OCI-M2 (cell line): ENCODE measurements at regions not wholly inside any gene's neighbourhood (a gene's known extent, or its start where the extent isn't known, plus 50 kb on each side); places are given as distances from the start of the nearest gene placed in this dataset.
"Not testable (repeated sequence)": the region's sequence is repeated elsewhere in the genome, so short reads cannot be mapped to it uniquely, and the experiment has no call there.

Experiments used
- DNase-seq: peaks from one replicate; lab custom pipeline; 2025; ENCODE audit not compliant: unreplicated experiment; lab: John Stamatoyannopoulos, UW

DNA sequence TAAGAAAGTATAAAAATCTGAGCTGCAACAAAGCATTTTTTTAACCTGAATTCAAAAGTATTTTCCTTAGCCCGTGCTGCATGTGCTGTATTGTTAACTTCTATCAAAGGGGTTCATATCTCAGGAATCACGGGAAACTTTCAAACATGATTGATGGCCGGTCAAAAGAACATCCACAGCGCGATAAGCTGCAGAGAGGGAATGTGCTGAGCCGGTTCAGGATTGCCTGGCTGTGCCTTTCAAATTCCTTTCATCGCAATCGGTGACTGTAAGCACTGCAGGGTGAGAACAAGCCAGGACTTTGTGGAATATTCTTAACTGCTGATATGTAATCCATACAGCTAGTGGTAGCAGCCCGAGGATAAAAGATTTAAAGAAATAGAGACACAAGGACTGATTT lies 210.9 kb upstream of the NOCT start:
- no peak for DNase-seq

DNA sequence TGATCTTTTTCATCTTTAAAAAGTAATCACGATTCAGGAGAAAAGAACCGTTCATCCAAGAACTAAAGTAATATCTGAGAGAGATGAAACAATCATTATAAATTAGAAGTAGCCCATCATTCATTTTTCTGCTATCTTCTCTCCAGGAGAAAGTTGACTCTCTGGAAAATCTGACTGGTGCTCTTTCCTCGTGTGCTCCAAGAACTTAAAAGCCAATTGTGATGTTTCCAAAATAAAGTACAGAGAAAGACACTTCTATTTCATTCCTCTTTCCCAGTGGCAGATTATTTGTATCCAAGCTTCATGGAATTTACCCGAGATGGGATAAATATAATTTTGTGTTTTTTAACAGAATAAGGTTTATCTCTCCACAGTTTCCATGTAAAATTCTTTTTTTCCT lies 212.5 kb upstream of the NOCT start:
- DNase-seq, result no peak

DNA sequence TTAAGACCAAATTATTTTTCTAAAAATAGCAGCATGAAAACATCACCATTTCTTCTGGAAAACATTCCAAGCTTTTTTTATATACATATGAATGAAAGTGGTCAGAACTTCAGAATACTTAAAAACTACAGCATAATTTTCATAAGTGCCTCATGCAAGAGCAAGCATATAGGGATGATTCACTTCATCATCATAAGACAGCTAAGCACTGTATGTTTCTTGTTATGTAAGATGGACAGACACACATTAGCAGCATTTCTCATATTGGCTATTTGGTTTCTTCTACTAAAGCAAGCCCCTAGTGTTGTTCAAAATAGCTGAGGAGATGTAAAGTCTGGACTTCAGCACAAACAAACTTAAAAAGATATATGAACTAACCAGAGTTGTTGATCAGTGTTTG lies 213.1 kb upstream of the NOCT start:
- no peak for DNase-seq

DNA sequence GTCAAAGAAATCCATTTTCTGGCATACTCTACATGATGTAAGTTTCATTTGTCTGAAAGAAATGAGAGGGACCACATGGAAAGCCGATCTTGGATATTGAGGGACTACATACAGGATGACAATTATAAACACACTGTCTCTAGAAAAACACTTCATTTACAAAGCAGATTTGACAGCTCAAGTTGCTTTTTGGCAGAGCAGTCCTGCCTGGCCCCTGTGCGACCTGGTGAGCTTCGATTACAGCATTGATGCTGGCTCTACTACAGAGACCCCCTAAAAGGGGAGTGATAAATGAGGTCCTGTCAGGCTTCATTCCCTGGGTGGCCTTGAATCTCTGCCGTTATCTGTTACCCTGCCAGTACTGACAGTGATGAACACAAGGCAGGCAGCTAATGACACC lies 215.2 kb upstream of the NOCT start:
- DNase-seq, result no peak

DNA sequence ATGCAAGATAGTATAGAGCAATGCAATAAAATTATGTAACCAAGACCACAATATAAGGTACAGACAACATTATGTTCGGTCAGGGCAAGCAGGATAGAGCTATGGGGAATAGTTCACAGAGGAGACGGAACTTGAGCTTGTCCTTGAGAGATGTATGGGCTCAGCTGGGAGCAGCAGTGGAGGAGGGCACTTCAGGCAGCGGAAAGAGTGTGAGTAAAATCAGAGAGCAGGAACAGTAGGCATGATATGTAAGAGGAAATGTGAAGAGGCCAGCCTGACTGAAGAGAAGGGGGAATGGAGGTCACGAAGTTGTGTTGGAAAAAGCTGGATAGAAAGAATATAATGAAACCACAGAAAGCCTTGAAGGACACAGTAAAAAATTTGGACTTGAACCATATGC lies 217.2 kb upstream of the NOCT start:
- no peak for DNase-seq

DNA sequence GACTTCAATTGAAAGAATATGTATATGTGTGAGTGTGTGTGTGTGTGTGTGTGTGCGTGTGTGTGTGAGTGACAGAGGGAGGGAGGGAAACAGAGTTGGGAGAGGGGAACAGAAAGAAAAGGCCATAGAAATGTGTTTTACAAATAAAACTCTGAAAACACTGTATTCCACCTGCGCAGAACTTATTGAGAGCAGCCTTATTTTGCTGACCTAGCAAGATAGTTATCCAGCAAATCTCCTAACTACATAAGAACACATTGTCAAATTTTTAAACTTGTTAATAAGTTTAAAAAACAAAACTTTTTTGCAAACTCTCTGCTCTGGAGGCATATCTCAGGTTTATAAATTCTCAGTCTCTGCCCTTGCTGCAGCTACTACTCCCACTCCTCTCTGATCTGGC lies 217.9 kb upstream of the NOCT start:
- DNase-seq, result no peak

DNA sequence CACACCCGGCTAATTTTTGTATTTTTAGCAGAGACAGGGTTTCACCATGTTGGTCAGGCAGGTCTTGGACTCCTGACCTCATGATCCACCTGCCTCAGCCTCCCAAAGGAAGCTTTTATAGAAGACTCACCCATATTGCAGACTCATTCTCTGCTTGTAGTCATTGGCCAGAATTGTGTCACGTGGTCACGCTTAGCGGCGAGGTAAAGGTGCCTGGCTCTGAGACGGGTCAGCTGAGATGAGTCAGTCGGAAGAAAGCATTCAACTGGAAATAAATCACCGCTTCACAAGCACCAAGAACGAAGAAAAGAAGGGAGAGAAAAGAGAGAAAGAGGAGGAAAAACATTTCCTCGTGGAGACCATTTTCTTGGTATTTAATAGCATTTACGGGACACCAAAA lies 218.8 kb upstream of the NOCT start:
- DNase-seq, result no peak

DNA sequence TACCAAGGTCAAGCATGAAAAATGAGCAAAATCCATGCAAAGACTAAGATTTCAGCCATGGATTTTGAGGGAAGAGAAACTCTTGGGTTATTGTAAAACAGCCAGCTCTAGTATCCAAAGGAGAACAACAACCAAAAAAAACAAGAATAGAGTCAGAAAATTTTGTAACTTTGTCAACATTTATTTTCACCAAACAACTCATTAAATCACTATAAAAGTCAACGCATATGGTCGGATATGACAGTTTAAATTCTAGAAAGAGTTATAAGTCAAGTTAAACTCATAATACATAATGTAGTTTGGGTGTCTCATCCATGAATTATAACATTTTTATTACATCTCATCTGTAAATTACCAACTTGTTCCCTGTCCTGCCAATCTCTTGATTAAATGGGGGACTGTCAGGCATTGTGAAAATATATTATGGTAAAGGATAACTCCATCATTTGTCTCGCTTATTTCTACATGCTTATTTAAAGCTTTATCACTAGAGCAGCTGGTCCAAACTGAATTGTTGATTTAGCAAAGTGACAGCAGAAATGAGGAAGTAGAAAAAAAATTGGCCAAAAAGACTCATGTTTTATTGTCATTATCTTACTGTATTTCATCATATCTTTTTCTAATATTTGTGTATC lies 224.8 kb upstream of the NOCT start:
- no peak for DNase-seq

DNA sequence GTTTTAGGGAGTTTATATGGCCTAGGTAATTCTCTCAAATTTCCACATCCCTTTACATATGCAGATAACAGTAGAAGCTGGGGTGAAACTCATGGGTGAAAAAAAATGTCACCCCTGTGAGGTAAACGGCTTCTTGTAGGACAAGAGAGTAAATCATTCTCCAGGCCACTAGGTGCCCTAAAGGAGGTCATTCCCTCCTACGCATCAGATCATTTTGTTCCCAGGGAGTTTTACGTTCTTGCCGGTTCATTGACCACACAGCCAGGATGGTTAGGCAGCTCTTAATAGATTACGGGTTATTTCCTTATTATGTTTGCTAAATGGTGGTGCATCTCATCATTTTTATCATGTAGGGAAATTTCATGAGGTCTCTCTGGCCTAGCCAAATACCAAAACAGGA lies 225.8 kb upstream of the NOCT start:
- DNase-seq, result no peak

DNA sequence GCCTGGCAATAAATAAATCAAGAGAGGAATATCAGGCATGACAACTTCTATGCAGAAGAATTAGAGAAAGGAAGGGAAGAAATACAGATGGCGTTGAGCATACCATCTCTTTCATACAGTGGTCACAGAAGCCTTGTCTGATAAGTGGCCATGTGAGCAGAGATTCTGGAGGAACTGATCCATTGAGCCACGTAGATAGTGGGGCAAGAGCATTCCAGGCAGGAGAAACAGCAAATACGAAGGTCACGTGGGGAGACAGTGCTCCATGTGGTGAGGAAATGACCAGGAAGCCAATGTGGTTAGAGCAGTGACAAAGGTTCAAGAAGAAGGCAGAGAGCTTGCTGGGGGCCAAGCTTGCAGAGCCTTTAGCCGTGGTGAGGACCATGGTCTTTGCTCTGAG lies 226.7 kb upstream of the NOCT start:
- no peak for DNase-seq

DNA sequence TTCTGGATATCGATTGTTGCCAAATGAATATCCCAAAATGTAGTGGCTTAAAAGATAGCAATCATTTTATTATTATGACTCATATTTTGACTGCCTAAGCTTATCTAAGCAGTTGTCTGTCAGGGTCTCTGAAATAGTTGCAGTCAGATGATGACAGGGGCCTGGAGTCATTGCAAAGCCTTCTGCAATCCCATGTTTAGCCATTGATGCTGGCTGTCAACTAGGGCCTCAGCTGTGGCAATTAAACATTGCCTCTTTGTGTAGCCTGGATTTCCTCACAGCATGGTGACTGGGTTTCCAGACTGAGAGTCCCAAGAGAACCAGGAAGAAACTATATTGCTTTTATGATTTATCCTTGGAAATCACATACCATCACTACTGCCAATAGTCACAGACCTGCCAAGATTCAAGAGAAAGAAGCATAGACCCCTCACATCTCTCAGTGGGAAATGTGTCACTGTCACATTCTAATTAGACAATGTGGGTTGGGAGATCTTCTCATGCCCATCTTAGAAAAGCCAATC lies 227.3 kb upstream of the NOCT start:
- DNase-seq, result no peak

DNA sequence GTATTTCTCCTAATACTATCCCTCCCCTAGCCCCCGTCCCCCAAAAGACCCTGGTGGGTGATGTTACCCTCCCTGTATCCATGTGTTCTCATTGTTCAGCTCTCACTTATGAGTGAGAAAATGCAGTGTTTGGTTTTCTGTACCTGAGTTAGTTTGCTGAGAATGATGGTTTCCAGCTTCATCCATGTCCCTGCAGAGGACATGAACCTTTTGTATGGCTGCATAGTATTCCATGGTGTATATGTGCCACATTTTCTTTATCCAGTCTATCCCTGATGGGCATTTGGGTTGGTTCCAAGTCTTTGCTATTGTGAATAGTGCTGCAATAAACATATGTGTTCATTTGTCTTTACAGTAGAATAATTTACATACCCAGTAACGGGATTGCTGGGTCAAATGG lies 235.8 kb upstream of the NOCT start:
- not testable (repeated sequence) for DNase-seq

DNA sequence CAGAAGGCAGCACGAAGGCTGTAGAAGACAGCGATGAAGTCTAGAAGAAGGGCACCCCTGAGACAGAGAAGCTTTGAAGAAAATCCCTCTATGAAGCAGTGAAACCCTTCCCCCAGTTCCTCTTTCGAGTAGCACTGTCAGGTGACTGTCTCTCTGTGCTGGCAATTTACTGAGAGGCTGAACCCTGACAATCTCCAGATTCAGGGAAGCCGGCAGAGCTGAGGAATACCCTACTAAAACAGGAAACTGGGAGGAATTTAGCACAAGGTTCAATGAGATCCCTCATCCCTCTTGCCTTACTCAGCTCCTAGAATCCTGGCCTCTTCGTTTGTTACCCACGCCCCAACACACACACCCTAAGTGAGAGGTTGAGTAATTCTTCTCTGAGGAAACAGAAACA lies 239.7 kb upstream of the NOCT start:
- DNase-seq, result no peak

DNA sequence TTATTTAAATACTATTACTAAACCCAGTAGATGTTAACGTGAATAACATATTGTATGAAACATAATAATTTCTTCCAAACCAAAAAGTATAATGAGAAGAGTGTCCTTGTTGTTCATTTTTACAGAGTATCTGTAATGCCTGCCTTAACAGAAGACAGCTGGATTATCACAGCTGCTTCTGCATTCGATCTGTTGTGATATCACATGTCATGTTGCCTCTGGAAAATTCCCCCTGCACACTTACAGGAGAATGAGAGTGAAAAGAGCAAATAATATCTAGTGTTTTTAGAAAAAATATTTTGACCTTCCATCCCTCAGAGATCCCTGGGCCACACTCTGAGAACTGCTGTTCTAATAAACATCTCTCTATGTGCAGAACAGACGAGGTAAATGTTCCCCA lies 240.1 kb upstream of the NOCT start:
- DNase-seq, result no peak

DNA sequence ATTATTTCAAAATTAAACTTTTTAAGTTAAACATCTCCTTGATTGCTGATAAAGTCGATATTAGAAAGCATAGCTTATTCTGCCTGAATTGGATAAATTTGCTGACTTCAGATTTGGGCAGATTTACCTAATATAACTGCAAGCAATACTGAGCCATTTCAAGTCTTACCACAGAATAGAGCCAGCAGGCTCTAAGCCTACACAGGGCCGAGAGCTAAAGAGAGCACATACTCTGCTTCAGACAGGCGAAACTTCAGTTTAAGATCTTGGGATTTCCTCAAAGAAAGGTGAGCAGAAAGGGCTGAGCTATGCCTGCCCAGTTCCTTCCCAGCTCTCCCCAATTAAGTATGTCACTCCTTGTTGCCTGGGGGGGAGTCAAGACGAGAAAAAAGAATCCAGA lies 240.6 kb upstream of the NOCT start:
- DNase-seq, result no peak

DNA sequence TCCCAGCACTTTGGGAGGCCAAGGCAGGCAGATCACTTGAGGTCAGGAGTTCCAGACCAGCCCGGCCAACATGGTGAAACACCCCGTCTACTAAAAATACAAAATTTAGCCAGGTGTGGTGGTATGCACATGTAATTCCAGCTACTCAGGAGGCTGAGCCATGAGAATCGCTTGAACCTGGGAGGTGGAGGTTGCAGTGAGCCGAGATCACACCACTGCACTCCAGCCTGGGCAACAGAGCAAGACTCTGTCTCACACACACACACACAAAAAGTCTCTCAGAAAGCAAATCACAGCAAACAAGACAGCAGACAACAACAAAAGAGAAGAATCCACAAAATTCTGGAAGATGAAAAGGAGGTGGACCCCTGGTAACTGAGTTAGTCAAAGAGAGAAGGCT lies 241.5 kb upstream of the NOCT start:
- not testable (repeated sequence) for DNase-seq

DNA sequence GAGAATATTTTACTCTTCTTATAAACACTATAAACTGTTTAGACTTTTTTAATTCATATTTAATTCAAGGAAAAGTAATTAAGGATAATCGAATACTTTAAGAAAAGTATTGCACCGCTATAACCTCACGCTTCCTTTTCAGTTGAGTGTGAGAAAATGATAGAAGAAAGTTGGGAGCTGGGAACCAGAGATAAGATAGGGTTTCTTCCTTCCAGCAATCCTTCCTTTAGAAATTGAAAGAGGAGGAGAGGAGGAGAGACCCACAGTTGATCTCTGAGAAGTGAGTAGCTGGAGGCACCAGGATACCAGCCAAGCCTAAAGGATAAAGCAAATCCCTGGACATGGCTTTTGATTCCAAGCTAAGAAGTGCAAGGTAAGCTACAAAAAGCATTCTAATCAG lies 242.3 kb upstream of the NOCT start:
- DNase-seq, result no peak

DNA sequence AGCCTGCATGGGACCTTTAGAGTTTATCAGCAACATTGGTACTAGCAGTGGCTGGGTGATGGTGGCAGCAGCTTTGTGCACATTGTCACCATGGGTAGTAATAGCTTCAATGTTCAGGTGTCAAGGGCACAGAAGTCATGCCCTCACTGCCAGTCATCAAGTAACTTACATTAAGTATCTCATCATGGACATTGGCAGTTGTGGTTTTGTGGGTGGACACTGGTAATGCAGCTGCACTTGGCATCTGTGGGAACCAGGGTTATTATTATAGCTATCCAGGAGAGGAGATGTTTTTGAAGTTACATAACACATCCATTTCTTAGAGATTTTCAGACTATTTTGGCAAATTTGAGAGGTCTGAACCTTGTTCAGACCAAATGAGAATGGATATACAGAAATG lies 243.2 kb upstream of the NOCT start:
- DNase-seq, result no peak

DNA sequence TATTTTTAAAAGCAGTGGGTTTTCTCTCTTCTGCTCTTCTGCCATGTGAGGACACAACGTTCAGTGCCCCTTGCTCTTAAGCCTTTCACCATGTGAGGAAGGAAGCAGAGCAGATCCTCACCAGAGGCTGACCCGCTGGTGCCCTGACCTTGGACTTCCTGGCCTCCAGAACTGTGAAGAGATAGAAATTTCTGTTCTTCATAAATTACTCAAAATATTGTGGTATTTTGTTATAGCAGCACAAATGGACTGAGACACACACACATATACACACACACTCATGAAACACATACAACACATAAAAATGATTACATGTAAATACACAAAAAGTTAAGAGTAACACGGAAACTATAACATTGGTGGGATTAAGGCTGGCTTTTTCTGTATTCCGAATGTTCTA lies 244.8 kb upstream of the NOCT start:
- no peak for DNase-seq

DNA sequence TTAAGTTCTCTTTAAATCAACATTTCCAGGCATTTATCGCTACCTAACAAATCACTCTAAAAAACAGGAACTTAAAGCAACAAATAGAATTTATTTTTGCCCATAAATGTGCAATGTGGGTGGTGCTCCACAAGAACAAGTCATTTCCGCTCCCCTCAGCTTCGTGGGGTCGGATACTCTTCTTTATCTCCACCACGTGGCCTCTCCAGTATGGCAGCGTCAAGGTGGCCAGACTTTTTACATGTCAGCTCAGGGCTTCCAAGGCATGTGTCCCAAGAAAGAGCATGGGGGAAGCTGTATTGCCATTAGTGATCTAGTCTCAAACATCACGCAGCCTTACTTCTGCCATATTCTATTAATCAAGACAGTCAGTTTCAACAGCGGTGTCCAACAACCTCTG lies 249.2 kb upstream of the NOCT start:
- no peak for DNase-seq

DNA sequence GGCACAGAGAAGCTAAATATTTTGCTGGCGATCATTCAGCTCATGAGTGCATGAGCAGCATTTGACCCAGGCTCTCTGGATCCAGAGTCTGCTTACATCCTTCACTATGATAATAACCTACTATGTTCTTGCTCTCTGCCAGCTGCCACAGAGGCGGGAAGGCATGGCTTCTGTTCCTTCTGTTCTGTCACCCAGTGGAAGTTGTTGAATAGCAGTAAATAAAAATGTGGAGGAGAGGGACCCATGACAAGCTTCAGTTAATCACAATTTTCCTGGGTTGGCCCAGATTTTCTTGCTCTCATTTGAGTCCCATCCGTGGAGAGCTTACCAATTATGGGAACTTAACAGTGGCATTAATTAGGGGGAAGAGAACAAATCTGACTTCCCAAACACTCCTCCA lies 250.1 kb upstream of the NOCT start:
- DNase-seq, result no peak

DNA sequence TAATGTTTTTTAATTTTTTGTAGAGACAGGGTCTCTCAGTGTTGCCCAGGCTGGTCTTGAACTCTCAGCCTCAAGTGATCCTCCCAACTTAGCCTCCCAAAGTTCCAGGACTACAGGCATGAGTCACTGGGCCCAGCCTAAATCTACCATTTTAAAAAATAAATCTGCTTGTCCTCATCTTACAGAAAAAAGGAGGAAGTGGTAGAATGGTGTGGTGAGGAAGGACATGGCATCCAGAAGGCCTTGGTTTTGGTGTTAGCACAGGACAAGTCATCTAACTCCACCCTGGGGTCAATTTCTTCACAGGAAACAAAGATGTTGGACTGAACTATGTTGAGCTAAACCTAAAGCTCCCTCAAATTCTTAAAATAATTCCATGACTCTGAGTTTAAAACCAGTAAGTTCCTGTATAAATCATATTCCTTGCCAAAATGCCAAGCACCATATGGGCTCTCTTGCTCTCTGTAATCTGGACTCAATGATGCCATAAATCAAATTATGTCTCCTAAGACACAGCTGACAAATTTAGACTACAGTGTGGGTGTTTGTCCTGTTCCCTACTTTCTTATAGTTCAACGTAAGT lies 253.9 kb upstream of the NOCT start:
- no peak for DNase-seq

DNA sequence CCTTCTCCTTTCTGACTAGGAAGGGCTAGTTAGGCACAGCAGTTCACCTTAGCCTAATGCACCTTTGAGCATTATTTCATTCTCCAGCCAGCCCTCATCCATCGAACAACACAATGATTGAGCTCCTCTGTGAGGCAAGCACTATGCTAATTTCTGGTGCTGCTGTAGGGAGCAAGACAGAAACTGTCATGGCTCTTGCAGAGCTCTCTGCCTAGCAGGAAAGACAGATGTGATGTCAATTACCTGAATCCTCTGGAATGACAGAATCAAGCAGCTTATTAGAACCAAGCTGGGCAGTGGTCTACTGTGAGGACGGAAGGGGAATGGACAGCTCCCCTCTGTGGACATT lies 256.1 kb upstream of the NOCT start:
- DNase-seq, result no peak
